Stimulated activated naive B cell treated with anti-CD40 and anti-IgM and Interleukin-4, amounts not matched to agents 10 μg/mL and 1 μg/mL and 100 μg/mL, for 72 hours (primary cell): ENCODE measurements at regions not wholly inside any gene's neighbourhood (a gene's known extent, or its start where the extent isn't known, plus 50 kb on each side); places are given as distances from the start of the nearest gene placed in this dataset.

Experiments
- ATAC-seq, 2 donors: fragments of 150-1000 bp; cut with Tn5 transposase; replicated peaks; 2 replicates each; pipeline ENCODE4 v1.10.0; 2021; ENCODE audit warnings: moderate library complexity in 1 of 2
- DNase-seq: peaks from one replicate; pipeline ENCODE4 v3.0.0; 2021
- H3K27ac Mint-ChIP-seq: one replicate; pipeline ENCODE4 v1.8.0; 2022; ENCODE audit warnings: mild to moderate bottlenecking, mixed read lengths
- H3K27me3 Mint-ChIP-seq, 2 donors: one replicate each; pipeline ENCODE4 v1.8.0; 2022; ENCODE audit warnings: mixed read lengths in 2 of 2
- H3K36me3 Mint-ChIP-seq, 2 donors: one replicate each; pipeline ENCODE4 v1.8.0; 2022; ENCODE audit warnings: mixed read lengths in 2 of 2, mild to moderate bottlenecking in 1 of 2
- H3K4me1 Mint-ChIP-seq, 2 donors: one replicate each; pipeline ENCODE4 v1.8.0; 2022; ENCODE audit warnings: mixed read lengths in 2 of 2, mild to moderate bottlenecking in 1 of 2
- H3K4me3 Mint-ChIP-seq, 2 donors: one replicate each; pipeline ENCODE4 v1.8.0; 2022; ENCODE audit warnings: mild to moderate bottlenecking in 2 of 2, mixed read lengths in 2 of 2, moderate library complexity in 1 of 2
- H3K9me3 Mint-ChIP-seq, 2 donors: one replicate each; pipeline ENCODE4 v1.8.0; 2022; ENCODE audit warnings: mixed read lengths in 2 of 2, mild to moderate bottlenecking in 1 of 2

DNA sequence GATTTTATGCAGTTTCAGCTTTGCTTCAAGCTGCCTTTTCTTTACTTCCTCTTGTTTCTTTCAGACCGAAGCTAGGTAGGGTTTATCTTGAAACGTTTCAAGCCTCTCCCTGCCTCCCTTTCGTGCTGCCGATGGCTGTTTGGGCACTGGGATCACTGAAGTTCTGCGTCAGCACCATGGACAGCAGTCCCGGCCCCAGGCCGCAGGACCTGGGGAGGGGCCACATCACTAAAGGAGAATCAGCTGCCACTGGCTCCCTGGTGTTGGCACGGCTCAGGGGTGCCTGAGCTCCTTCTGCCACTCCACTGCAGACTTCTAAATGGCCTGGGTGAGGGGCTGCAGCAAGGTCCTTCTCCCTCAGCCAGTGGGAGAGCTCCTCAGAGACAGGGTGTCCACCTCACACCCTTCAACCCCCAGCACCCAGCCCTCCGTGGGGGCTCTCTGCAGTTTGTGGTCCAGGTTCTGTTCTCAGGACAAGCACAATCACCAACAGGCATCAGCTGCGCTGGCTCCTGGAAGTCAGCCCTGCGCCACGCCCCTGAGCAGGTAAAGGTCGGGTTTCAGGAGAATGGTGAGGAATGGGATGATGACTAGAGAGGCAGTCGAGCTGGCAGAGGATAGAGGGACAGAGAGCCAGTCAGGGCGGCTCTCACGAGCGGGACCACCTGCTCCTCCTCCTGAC lies 387.2 kb downstream of the TCERG1L start:
- Mint-ChIP-seq H3K27ac (no peak overlapping the region), H3K4me3 (no peak overlapping the region), H3K9me3 (no peaks in the 10 kb centered on the region), H3K36me3 (no peaks in the 10 kb centered on the region), H3K27me3 (no peaks in the 10 kb centered on the region), H3K4me1 (no peaks in the 10 kb centered on the region)
- DNase-seq (no peak), ATAC-seq (no peak)

DNA sequence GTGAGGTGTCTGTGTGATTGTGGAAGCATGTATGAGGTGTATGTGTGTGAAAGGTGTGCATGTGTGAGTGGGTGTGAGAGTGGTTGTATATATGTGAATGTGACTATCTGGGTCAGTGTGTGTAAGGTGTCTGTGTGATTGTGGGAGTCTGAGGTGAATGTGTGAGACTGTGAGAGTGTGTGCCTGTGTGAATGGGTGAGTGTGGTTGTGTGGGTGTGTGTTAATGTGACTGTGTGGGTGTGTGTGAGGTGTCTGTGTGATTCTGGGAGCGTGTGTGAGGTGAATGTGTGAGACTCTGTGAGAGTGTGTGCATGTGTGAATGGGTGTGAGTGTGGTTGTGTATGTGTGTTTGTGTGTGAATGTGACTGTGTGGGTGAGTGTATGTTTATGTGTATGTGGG lies 385.1 kb downstream of the TCERG1L start:
- DNase-seq (no peak), ATAC-seq (no peak)
- H3K27me3 Mint-ChIP-seq: no peaks in the 10 kb centered on the region
- no peaks in the 10 kb centered on the region for H3K36me3 Mint-ChIP-seq
- H3K27ac Mint-ChIP-seq: no peak overlapping the region
- peaks cover 0 to 3% of the 10 kb centered on the region in 2 donors for H3K9me3 Mint-ChIP-seq
- H3K4me3 Mint-ChIP-seq: no peak overlapping the region
- no peaks in the 10 kb centered on the region for H3K4me1 Mint-ChIP-seq

DNA sequence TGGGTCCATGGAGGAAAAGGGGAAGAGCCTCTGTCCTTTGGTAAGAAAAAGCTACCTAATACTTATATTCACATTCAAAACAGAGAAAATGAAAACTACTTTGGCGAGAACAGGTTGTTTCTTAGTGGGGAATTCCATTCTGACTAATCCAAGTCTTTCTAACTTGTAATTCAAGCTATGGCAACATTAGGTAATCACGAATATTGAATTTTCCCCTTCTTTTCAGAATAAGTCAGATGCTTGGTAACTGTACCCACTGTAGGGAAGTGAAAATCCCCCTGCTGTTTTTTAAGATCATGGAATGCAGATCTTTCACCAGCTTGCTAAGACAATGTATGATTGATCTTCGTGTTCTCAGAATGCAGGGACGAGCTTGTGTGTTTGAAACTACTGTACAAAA lies 384.4 kb downstream of the TCERG1L start:
- peak; percentile 84 to 90 for ATAC-seq
- Mint-ChIP-seq H3K27ac (no peak overlapping the region), H3K9me3 (peaks cover 0 to 3% of the 10 kb centered on the region in 2 donors), H3K36me3 (no peaks in the 10 kb centered on the region), H3K27me3 (no peaks in the 10 kb centered on the region), H3K4me3 (no peak overlapping the region), H3K4me1 (no peaks in the 10 kb centered on the region)
- DNase-seq: no peak

DNA sequence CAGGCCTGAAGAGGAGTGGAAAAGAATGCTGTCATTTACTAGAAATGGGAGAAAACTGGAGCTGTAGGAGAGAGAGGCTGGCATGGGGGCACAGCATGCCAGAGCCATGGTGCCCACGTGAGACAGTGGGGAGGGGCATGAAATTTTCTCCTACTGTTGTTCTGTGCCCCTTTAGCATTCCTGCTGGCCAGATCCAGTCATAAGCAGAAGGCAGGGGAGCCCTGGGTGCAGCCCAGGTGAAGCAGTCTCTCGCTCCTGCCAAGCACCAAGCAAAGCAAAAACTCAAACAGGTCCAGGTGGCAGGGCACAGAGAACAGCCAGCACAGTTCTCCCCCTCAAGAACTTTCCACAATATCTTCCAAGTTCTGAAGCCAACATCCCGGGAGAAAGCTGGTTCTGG lies 383.2 kb downstream of the TCERG1L start:
- H3K27me3 Mint-ChIP-seq: no peaks in the 10 kb centered on the region
- no peak for DNase-seq
- H3K27ac Mint-ChIP-seq: no peak overlapping the region
- no peak for ATAC-seq
- no peaks in the 10 kb centered on the region for H3K4me1 Mint-ChIP-seq
- no peak overlapping the region for H3K4me3 Mint-ChIP-seq
- H3K9me3 Mint-ChIP-seq: peaks cover 0 to 3% of the 10 kb centered on the region in 2 donors
- no peaks in the 10 kb centered on the region for H3K36me3 Mint-ChIP-seq

DNA sequence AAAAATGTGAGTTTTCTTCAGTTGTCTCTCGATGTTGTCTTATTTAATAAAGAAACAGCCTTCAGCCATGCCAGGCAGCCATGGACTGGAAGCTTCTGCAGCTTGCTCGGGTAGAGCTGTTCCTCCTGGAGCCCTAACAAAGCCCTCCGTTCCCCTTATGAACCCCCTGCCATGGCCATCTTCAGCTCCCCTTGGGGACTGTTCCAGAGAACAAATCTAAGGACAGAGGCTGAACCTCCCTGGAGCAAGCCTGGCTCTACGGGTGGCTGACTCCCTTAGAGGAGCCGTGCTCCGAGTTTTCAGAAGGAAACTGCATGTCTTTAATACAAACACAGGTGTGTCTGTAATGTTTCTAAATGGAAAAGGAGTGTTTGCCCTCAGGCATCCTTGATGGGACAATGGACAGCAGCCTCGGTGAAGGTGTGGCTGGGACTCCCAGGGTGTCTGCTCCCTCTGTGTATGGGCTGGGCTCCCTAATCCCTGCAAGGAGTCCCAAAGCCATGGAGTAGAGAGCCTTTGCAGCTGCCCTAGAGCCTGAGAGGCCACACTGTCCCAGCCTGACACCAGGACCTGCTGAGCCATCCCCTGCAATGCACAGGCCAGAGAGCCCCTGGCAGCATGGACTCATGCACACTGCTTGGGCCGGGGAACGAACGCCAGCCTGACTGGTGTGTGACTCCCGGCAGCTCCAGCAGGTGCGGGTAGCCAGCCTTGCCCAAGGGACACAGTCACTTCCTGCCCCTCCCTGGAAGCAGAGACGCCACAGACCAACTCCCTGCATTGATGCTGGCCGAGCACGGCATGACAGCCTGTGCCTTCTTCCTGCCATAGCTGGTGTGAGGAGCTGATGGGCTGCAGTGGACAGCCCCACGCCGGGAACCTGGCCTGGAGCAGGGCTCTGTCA lies 381.8 kb downstream of the TCERG1L start:
- ATAC-seq: no peak
- Mint-ChIP-seq H3K4me1 (no peaks in the 10 kb centered on the region), H3K36me3 (no peaks in the 10 kb centered on the region), H3K4me3 (no peak overlapping the region), H3K27me3 (no peaks in the 10 kb centered on the region), H3K9me3 (peaks cover 0 to 3% of the 10 kb centered on the region in 2 donors), H3K27ac (no peak overlapping the region)
- no peak for DNase-seq

DNA sequence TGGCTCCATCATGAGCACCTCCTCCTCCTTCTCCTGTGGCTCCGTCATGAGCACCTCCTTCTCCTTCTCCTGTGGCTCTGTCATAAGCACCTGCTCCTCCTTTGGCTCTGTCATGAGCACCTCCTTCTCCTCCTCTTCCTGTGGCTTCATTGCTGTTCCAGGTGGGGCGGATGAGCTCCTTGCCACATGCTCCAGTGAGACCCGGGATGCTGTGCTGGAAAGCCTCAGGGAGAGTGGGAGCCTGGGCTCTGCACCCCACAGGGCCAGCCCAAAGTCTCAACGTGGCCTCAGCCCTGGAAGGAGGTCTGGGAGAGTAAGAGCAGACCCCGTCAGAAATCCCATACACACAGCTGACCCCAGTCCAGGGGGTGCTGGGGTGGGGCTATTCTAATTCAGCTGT lies 380.7 kb downstream of the TCERG1L start:
- H3K4me3 Mint-ChIP-seq: no peak overlapping the region
- DNase-seq (no peak), ATAC-seq (no peak)
- H3K27ac Mint-ChIP-seq: no peak overlapping the region
- H3K27me3 Mint-ChIP-seq: no peaks in the 10 kb centered on the region
- no peaks in the 10 kb centered on the region for H3K4me1 Mint-ChIP-seq
- no peaks in the 10 kb centered on the region for H3K36me3 Mint-ChIP-seq
- H3K9me3 Mint-ChIP-seq: peaks cover 0 to 3% of the 10 kb centered on the region in 2 donors

DNA sequence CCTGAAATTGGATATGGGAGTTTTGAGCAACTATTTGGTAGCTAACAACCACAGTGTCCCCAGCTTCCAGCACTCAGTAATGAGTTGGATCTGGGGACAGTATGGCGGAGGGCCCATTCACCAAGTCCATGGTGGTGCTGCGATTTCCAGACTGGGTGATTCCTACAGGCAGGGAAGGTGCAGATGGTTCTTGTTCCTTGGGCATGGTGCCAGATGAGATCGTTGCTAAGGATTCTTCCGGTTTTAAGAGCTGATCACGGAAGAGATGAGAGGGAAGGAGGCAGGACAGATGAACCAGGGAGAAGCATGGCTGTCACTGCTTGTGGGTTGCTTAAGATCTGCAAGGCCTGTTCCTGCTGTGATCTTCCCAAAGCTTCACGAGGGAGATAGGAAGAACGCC lies 380.3 kb downstream of the TCERG1L start:
- DNase-seq (no peak), ATAC-seq (no peak)
- no peak overlapping the region for H3K27ac Mint-ChIP-seq
- peaks cover 0 to 3% of the 10 kb centered on the region in 2 donors for H3K9me3 Mint-ChIP-seq
- no peaks in the 10 kb centered on the region for H3K36me3 Mint-ChIP-seq
- H3K4me3 Mint-ChIP-seq: no peak overlapping the region
- H3K27me3 Mint-ChIP-seq: no peaks in the 10 kb centered on the region
- no peaks in the 10 kb centered on the region for H3K4me1 Mint-ChIP-seq

DNA sequence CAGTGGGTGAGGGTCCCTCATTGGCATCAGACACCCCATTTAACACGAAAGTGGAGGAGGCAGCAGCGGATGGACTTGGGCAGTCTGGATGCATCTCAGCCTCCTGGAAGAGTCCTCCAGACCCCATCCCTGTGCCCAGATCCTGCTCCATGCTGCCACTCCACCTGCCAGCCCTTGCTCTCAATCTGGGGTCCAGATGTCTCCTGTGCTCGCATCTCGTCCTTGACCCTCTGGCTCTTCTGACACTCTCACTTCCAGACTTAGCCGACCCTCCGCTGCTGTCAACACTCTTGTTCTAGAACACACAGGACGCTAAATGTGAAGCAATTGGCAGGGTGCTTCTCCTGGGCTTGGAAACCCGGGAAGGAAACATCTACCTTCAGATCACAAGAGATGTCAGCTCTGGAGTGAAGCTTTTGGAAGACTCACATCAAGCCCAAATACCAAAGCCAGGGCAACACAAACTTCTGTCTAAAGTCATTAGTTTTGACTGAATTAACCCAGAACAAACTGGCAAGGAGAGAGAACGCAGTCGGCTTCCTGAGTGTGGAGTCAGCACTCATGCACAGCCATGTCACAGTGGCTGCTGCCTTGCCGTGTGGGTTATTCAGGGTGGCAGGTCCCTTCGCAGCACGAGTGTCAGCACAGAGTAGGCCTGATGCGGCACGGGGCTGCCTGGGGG lies 379.1 kb downstream of the TCERG1L start:
- Mint-ChIP-seq H3K27me3 (no peaks in the 10 kb centered on the region), H3K36me3 (no peaks in the 10 kb centered on the region), H3K27ac (no peak overlapping the region), H3K9me3 (peaks cover 0 to 3% of the 10 kb centered on the region in 2 donors), H3K4me3 (no peak overlapping the region), H3K4me1 (no peaks in the 10 kb centered on the region)
- ATAC-seq (no peak), DNase-seq (no peak)

DNA sequence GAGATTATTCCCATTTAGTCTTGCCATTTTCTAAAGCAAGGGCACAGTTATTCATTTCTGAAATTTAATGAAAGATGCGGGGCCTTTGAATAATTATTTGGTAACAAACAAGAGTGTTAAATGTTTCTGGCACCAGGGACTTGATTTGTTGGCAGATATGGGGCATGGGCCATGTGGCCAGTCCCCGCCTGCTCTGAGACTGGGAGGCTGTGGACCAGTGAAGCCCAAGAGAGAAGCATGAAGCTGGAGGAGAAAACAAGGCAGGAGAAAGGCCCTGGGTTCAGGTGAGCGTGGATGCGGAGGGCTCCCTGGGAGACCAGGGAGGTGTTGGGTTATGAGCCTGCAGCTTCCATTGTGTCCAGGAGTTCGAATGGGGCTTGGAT lies 378.5 kb downstream of the TCERG1L start:
- no peaks in the 10 kb centered on the region for H3K36me3 Mint-ChIP-seq
- H3K27me3 Mint-ChIP-seq: no peaks in the 10 kb centered on the region
- no peak for ATAC-seq
- no peaks in the 10 kb centered on the region for H3K4me1 Mint-ChIP-seq
- no peak for DNase-seq
- H3K4me3 Mint-ChIP-seq: no peak overlapping the region
- H3K9me3 Mint-ChIP-seq: peaks cover 0 to 3% of the 10 kb centered on the region in 2 donors
- no peak overlapping the region for H3K27ac Mint-ChIP-seq

DNA sequence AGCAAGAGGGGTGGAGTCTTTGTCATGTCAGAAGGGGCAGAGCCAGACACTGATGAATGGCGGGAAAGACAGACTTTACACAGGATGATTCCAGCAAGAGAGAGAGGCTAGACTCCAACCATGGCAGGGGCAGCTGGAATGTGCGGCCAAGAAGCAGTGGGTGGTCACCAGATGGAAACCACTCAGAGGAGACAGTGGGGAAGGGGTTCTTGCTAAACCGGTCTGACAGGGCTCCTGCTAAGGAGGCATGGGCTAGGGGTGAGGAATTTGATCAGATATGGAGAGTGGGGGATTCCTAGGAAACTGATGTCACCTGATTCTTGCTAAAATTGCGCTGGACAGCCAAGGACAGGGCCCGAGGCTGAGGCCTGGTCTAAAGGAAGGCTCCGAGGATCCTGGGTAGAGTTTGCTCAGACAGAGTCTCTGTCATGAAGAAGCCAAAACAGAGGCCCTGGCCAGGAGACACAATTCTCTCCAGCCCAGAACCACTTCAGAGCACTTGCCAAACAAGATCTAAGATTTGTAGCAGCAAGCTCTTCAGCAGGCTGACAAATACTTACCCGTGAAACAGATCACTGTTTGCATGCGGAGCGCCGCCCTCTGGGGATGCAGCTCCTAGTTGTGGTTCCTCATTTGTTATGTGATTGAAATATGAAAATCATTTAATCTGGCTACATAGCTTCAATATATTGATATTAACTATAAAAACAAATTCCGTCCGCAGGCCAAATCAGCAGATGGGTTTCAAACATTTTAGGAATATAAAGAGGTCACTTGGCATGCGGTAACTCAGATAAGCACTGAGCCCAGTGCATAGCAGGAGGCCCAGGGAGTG lies 377.0 kb downstream of the TCERG1L start:
- Mint-ChIP-seq H3K9me3 (peaks cover 0 to 3% of the 10 kb centered on the region in 2 donors), H3K27ac (no peak overlapping the region), H3K4me3 (no peak overlapping the region), H3K4me1 (no peaks in the 10 kb centered on the region), H3K36me3 (no peaks in the 10 kb centered on the region), H3K27me3 (peaks cover 0 to 4% of the 10 kb centered on the region in 2 donors)
- no peak for ATAC-seq
- DNase-seq: no peak

DNA sequence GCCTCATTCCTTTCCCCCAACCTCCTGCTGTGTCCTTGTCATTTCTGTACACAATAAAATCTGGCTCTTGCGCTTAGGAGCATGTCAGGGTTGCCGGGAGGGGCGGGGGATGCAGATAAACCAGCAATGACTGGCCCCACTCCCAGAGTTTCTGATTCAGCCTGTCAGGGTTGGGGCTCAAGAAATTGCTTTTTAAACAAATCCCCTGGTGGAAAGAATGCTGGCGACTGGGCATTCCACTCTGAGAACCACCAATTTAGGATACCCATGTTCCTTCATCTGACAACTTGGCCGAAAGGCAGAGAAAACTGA lies 376.4 kb downstream of the TCERG1L start:
- Mint-ChIP-seq H3K4me1 (no peaks in the 10 kb centered on the region), H3K9me3 (peaks cover 0 to 3% of the 10 kb centered on the region in 2 donors), H3K36me3 (no peaks in the 10 kb centered on the region), H3K27ac (no peak overlapping the region), H3K4me3 (no peak overlapping the region), H3K27me3 (peaks cover 0 to 5% of the 10 kb centered on the region in 2 donors)
- ATAC-seq: no peak
- DNase-seq: no peak

DNA sequence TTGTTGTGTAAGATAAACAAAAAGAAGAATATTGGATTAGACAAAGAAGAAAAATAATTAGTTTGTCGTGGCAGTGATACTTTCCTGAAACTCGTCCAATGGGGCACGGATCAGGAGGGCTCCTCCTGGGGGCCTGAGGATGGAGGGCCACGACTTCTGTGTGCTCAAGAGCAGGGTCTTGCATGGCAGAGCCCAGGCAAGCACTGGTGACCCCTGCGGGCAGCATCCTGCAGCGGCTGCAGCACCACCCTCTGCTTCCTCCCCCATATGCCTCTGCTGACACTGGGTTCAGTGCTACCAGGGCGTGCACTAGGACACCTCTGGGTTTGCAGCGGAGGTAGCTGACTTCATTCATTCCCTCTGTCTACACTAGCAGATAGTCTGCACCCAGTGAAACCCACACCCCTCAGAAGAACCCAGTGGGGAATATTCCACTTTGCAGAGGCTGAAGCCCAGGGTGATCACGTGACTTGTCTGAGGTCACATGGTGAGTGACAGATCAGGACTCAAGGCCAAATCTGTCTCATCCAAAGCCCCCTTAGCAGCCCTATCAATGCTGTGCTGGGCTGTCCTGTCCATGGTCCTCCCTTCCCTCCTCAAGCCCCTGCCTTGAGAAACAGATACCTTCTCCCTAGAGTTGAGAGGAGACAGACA lies 375.5 kb downstream of the TCERG1L start:
- Mint-ChIP-seq H3K4me1 (no peaks in the 10 kb centered on the region), H3K4me3 (no peak overlapping the region), H3K9me3 (no peaks in the 10 kb centered on the region), H3K27me3 (peaks cover 0 to 5% of the 10 kb centered on the region in 2 donors), H3K27ac (no peak overlapping the region), H3K36me3 (no peaks in the 10 kb centered on the region)
- ATAC-seq (no peak), DNase-seq (no peak)

DNA sequence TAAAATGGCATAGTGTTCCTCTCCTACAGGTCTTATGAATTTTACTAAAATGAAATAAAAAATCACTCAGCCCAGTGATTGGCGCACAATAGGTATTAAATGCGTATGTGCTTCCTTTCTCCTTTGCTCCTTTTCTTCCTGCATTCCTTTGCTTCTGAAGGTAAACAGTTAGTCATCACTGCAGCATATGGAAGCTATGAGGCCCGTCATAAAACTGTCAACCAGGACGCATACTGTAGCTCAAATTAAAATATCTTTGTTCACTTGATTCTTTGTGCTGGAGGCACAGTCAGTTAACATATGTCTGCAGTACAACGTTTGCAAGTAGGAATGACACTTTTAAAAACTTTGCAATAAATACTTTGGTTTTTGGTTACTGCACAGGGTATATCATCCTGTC lies 374.7 kb downstream of the TCERG1L start:
- no peak overlapping the region for H3K4me3 Mint-ChIP-seq
- no peaks in the 10 kb centered on the region for H3K36me3 Mint-ChIP-seq
- ATAC-seq (no peak), DNase-seq (no peak)
- H3K27me3 Mint-ChIP-seq: peaks cover 1 to 5% of the 10 kb centered on the region in 2 donors
- no peaks in the 10 kb centered on the region for H3K4me1 Mint-ChIP-seq
- no peak overlapping the region for H3K27ac Mint-ChIP-seq
- H3K9me3 Mint-ChIP-seq: no peaks in the 10 kb centered on the region

DNA sequence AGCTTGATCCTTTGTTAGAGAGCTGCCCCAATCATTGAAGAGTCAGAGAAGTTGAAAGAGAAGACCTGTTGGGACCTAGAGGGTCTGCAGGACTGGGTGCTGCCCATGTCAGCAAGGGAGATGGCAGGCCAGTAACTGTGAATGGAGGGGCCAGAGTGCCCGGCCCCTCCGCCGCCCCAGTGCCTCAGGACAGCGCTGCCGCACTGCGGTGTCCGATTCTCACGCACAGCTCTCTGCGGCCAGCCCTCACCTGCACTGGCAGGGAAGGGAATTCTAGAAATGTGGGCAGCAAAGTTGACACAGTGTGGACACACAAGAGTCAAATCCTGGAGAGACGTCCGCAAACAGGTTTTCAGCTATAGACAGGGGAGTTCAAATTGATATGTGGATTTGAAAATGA lies 373.5 kb downstream of the TCERG1L start:
- Mint-ChIP-seq H3K27me3 (peaks cover 5 to 6% of the 10 kb centered on the region in 2 donors), H3K4me3 (no peak overlapping the region), H3K4me1 (no peaks in the 10 kb centered on the region), H3K9me3 (no peaks in the 10 kb centered on the region), H3K36me3 (no peaks in the 10 kb centered on the region), H3K27ac (no peak overlapping the region)
- DNase-seq: no peak
- no peak for ATAC-seq
